GM18909 (cell line): ENCODE measurements at regions not wholly inside any gene's neighbourhood (a gene's known extent, or its start where the extent isn't known, plus 50 kb on each side); places are given as distances from the start of the nearest gene placed in this dataset.
"Not testable (repeated sequence)": the region's sequence is repeated elsewhere in the genome, so short reads cannot be mapped to it uniquely, and the experiment has no call there.

ENCODE experiments used
- ATAC-seq: cut with Tn5 transposase; IDR thresholded peaks from one replicate; pipeline ENCODE4 v1.9.1; 2021; ENCODE audit warnings: mild to moderate bottlenecking; ENCODE audit not compliant: unreplicated experiment, poor library complexity

DNA sequence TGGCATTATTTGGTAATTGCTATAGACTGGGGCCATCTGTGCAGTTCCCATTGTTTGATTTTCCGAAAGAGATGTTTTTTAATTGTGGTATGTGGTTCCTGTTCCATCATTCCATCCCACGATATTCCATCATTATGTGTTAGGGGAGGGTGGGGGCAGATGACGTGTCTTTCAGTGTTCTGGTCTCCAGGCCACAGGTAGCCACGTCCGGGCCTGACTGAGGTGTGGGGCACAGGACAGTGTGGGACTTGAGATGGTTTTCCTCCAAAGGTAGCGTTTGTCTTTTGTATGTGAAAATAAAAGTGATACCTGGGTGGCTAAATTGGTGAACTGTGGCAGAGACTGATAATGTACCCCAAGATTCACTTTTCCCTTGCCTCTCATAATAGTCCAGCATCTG is 192.2 kb upstream of the HAAO start:
- ATAC-seq = no peak

GRCh38 chr2:42984081-42984480 is 191.7 kb upstream of the HAAO start:
- no peak for ATAC-seq

GRCh38 chr2:42980764-42981416 is 188.5 kb upstream of the HAAO start:
- no peak for ATAC-seq

DNA sequence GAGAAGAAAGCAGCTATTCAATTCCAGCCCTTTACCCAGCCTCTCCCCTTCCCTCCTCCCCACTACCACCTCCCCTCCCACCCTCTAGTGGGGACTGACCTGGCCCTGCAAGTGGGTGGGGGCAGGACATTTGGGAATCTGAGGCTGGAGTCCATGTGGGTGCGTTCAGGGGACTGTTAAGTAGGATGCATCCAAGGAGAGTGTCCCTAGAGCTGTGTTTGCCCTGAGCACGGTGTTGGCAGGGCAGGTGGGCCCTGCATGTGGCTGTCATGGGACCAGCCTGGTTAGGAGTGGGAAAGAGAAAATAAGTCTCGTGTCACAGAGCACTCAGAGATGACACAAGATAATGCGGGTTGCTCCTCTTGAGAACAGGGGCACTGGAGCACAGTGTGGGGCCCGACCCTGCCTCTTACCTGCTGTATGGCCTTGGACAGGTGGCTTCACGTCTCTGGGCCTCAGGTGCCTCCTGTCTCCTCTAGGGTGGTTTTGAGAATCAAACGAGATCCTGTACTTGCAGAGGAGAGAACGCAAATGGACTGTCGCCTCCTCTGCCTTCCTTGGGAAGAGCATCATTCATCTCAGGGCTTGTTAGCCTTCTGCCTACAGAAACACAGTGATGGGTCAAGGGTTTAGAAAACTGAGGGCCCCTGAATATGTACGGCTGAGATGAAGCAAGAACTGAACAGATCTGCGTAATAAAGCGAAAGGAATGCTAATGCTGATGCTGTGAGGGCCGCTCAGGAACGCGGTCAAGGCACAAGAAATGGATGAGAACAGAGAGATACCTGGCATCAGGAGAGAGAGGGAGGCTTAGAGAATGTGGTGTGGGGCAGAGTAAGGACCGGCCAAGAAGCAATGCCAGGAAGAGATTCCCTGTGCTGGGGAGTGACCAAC is 187.7 kb upstream of the HAAO start:
- ATAC-seq = no peak

GRCh38 chr2:42979416-42979869 is 187.1 kb upstream of the HAAO start:
- ATAC-seq = no peak

DNA sequence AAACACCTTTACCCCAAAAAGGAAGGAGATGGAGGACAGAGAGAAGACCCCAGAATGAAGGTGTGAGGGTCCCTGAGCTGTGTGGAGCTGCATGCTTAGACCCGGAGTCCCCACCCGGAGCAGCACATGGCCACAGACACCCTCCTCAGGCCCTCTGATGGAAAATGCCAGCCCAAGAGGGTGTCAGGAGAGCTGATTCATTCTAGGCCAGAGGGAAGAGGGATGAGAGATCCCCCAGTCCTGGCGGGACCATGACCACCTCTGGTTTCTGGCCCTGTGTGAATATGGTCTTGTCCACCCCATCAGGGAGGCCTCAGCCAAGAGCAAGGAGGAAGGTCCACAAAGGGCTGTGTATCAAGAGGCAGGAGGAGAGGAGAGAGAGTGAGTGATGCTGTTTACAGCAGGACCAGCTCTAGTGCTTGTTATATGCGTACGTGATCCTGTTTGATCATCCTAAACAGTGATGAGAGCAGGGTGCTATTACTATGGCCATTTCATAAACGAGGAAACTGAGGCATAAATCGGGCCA is 186.6 kb upstream of the HAAO start:
- ATAC-seq = no peak

- ATAC-seq = no peak
These were observed 185.9 kb upstream of the HAAO start for GRCh38 chr2:42978175-42978886.

DNA sequence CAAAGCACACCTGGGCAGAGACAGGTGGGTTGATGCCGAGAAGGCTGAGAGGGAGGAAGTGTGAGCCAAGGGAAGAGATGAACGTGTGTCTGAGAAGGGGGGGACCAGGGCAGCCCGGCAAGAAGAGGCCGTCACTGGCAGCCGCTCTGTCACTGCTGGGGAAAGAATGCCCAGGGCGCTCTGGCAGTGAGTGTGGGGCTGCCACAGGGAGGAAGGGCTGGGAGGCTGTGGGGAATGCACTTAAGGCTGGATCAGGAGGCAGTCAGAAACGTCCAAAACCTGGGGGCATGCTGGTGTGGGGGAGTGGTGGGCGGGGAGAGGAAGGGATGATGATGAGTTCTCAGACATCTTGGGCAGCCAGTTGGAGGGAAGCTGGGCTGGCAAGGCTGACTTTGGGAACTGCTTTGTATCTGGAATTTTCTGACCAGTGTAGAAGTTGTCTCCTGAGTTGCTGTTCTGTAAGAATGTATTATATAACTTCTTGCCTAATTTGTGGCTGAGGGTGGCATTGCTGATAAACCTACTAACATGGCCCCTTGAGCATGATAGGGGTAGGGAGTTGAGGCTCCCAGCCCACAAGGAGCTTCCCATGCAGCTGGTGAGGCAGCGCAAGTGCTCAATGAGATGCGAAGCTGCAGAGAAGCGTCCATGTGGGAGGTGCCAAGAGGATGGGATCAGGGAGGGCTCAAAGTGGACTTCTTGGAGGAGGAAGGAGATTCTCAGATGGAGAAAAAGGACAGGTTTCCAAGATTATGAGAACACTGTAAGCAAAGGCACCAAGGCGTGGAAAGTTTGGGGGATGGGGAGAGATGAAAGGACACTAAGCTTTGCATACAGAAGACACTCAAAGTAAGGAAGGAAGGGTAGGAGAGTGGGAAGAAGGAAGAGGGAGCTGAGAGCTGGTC is 185.1 kb upstream of the HAAO start:
- ATAC-seq = no peak

DNA sequence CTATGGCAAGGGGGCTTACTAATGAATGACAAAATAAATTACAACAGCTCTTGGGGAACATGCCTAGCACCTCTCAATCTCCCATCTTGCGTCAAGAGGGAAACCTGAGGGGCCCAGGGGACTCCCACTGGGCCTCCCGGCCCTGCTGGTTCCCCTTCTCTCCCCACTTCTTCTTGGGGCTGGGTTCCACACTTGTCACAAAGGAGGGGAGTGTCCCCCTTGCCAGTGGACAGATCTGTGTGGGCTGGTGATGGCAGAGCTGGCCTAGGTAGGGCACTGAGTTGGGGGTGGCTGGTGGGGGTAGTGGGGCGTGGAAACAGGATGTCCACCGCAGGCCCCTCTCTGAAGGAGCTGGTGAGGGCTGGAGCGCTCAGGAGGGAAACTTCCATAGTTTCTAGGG is 184.0 kb upstream of the HAAO start:
- ATAC-seq = no peak

GRCh38 chr2:42974721-42975717 is 182.6 kb upstream of the HAAO start:
- ATAC-seq = no peak

- no peak for ATAC-seq
These were observed 181.9 kb upstream of the HAAO start for GRCh38 chr2:42974169-42974720.

DNA sequence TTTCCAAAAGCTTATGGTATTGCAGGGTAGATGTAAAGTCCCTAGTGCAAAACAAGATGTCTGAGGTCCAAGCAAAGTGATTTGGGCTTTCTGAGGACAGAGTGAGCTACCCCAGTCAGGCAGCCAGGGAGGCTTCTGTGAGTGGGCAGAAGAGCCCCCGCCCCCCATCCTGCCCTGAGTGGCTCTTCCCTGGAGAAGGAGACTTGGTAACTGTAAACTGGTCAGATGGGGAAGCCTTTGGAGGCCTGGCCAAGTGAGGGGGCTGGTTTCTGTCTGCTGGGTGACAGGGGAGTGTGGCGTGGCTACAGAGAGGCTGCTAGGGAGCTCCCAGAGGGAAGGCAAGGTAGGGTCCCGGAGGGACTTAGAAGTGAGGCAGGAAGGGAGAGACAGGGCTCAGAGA is 181.3 kb upstream of the HAAO start:
- ATAC-seq = no peak

GRCh38 chr2:42972933-42973516 is 180.6 kb upstream of the HAAO start:
- not testable (repeated sequence) for ATAC-seq

- no peak for ATAC-seq
These were observed 179.8 kb upstream of the HAAO start for GRCh38 chr2:42971947-42972736.

DNA sequence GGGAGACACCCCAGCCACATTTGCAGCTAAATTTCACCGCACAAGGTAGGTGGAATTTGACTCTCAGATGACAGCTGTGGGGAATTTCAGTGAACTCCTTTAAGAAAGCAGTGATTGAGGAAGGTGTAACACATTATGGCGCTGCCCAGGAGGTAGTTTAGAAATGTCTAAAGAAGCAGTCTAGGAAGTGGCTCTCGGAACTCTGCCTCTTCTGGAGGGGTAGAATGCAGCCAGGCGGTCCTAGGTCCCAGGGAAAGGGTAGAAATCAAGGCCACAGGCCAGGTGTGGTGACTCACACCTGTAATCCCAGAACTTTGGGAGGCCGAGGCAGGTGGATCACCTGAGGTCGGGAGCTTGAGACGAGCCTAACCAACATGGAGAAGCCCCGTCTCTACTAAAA is 179.0 kb upstream of the HAAO start:
- no peak for ATAC-seq

GRCh38 chr2:42970151-42970550 is 177.8 kb upstream of the HAAO start:
- no peak for ATAC-seq
